ENCODE measurements at regions not wholly inside any gene's neighbourhood (a gene's known extent, or its start where the extent isn't known, plus 50 kb on each side); places are given as distances from the start of the nearest gene placed in this dataset.

DNA sequence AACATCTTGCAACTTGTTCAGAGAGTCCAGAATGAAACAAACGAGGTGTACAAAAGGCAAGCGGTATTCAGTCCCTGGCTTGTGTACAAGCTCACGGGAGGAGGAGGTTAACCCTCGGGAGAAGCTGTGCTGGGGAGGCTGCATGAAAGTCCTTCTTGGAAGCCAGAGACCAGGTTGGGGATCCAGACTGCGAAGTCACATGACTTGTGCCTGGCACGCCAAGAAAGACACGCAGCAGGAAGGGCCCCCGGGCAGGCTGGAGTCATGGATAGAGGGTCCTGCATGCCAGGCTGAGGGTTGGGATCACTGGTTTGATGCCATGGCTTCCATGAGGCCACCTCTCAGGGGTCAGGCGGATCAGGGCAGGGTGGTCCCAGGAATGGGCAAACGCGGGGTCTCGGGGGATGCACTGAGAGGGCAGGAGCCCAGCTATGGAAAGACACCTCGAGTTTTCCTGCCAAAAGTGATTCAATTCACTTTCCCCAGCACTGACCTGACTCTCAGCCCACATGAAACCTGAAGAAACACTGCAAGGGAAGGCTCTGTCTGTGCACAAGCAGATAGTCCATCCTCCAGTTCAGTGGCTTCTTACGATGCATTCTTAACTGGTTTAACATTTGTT, 79.4 kb downstream of the DLL1 start:
- Histone ChIP-seq H3K4me1 (ENCODE audit: insufficient read depth, low read length) (no peaks in the 10 kb centered on the region), H3K36me3 (ENCODE audit: insufficient read depth, low read length) (no peaks in the 10 kb centered on the region), H3K9ac (ENCODE audit: low read depth, low read length) (no peak overlapping the region), H3K27me3 (ENCODE audit: insufficient read depth, low read length) (no peaks in the 10 kb centered on the region), H3K9me3 (ENCODE audit: insufficient read depth, low read depth, low read length) (no peaks in the 10 kb centered on the region), H3K4me3 (ENCODE audit: low read length) (no peak overlapping the region), H3K27ac (ENCODE audit: low read depth, low read length) (no peak overlapping the region)
- WGBS: 94% methylated on average over 14 of the region's 14 CpGs

GRCh38 chr6:170210651-170211403, 80.1 kb downstream of the DLL1 start:
- H3K9ac ChIP-seq (ENCODE audit: low read depth, low read length): no peak overlapping the region
- H3K27me3 ChIP-seq (ENCODE audit: insufficient read depth, low read length): no peaks in the 10 kb centered on the region
- no peak overlapping the region for H3K27ac ChIP-seq (ENCODE audit: low read depth, low read length)
- H3K4me1 ChIP-seq (ENCODE audit: insufficient read depth, low read length): no peaks in the 10 kb centered on the region
- H3K36me3 ChIP-seq (ENCODE audit: insufficient read depth, low read length): no peaks in the 10 kb centered on the region
- WGBS: 83% methylated on average over 11 of the region's 11 CpGs
- no peaks in the 10 kb centered on the region for H3K9me3 ChIP-seq (ENCODE audit: insufficient read depth, low read depth, low read length)
- no peak overlapping the region for H3K4me3 ChIP-seq (ENCODE audit: low read length)

GRCh38 chr6:170210026-170210390, 80.9 kb downstream of the DLL1 start:
- no peaks in the 10 kb centered on the region for H3K36me3 ChIP-seq (ENCODE audit: insufficient read depth, low read length)
- H3K4me1 ChIP-seq (ENCODE audit: insufficient read depth, low read length): no peaks in the 10 kb centered on the region
- no peaks in the 10 kb centered on the region for H3K9me3 ChIP-seq (ENCODE audit: insufficient read depth, low read depth, low read length)
- H3K4me3 ChIP-seq (ENCODE audit: low read length): no peak overlapping the region
- H3K27me3 ChIP-seq (ENCODE audit: insufficient read depth, low read length): no peaks in the 10 kb centered on the region
- no peak overlapping the region for H3K9ac ChIP-seq (ENCODE audit: low read depth, low read length)
- H3K27ac ChIP-seq (ENCODE audit: low read depth, low read length): no peak overlapping the region
- 86% methylated on average over 20 of the region's 20 CpGs for WGBS

DNA sequence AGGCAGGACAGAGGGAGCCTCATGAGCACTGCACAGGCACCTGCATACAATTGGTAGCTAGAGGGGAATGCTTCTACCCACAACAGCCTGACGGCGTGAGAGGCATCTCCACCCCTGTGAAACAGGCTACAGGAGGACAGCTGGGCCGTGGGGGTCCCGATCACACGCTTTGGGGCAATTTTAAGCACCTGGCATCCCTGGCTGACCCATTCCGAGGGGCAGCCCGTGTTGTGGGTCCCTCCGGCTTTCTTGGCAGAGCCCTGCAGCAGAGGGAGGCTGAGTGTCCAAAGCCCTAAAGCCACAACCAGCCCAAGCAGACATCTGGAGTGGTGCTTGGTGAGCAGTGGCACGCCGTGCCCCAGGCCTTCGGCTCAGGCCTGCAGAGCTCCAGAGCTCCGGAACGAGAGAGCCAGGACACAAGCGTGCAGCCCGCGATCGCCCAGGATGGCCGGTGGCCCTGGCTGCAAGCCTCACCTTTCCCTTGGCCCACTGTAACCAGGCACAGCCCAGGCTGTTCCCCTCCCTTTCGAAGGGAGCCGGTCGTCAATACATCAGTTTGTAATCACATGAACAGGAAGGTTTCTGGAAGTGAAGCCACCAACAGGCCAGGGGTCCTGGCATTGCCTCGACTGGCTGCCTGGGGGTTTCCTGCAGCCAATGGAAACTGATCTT, 81.4 kb downstream of the DLL1 start:
- H3K4me3 ChIP-seq (ENCODE audit: low read length): no peak overlapping the region
- H3K9me3 ChIP-seq (ENCODE audit: insufficient read depth, low read depth, low read length): no peaks in the 10 kb centered on the region
- H3K27me3 ChIP-seq (ENCODE audit: insufficient read depth, low read length): no peaks in the 10 kb centered on the region
- H3K27ac ChIP-seq (ENCODE audit: low read depth, low read length): no peak overlapping the region
- H3K4me1 ChIP-seq (ENCODE audit: insufficient read depth, low read length): no peaks in the 10 kb centered on the region
- WGBS: 93% methylated on average over 22 of the region's 22 CpGs
- no peak overlapping the region for H3K9ac ChIP-seq (ENCODE audit: low read depth, low read length)
- H3K36me3 ChIP-seq (ENCODE audit: insufficient read depth, low read length): no peaks in the 10 kb centered on the region

- Histone ChIP-seq H3K27ac (ENCODE audit: low read depth, low read length) (no peak overlapping the region), H3K36me3 (ENCODE audit: insufficient read depth, low read length) (no peaks in the 10 kb centered on the region), H3K27me3 (ENCODE audit: insufficient read depth, low read length) (no peaks in the 10 kb centered on the region), H3K4me1 (ENCODE audit: insufficient read depth, low read length) (no peaks in the 10 kb centered on the region), H3K4me3 (ENCODE audit: low read length) (no peak overlapping the region), H3K9me3 (ENCODE audit: insufficient read depth, low read depth, low read length) (no peaks in the 10 kb centered on the region), H3K9ac (ENCODE audit: low read depth, low read length) (no peak overlapping the region)
- 96% methylated on average over 18 of the region's 18 CpGs for WGBS
Measured at GRCh38 chr6:170208651-170209353, 82.1 kb downstream of the DLL1 start.

- WGBS: 92% methylated on average over 15 of the region's 15 CpGs
- Histone ChIP-seq H3K27me3 (ENCODE audit: insufficient read depth, low read length) (no peaks in the 10 kb centered on the region), H3K9me3 (ENCODE audit: insufficient read depth, low read depth, low read length) (no peaks in the 10 kb centered on the region), H3K9ac (ENCODE audit: low read depth, low read length) (no peak overlapping the region), H3K4me3 (ENCODE audit: low read length) (no peak overlapping the region), H3K27ac (ENCODE audit: low read depth, low read length) (no peak overlapping the region), H3K36me3 (ENCODE audit: insufficient read depth, low read length) (no peaks in the 10 kb centered on the region), H3K4me1 (ENCODE audit: insufficient read depth, low read length) (no peaks in the 10 kb centered on the region)
Measured at GRCh38 chr6:170208182-170208601, 82.7 kb downstream of the DLL1 start.

- 91% methylated on average over 10 of the region's 10 CpGs for WGBS
- Histone ChIP-seq H3K27me3 (ENCODE audit: insufficient read depth, low read length) (no peaks in the 10 kb centered on the region), H3K27ac (ENCODE audit: low read depth, low read length) (no peak overlapping the region), H3K4me1 (ENCODE audit: insufficient read depth, low read length) (no peaks in the 10 kb centered on the region), H3K4me3 (ENCODE audit: low read length) (no peak overlapping the region), H3K9ac (ENCODE audit: low read depth, low read length) (no peak overlapping the region), H3K36me3 (ENCODE audit: insufficient read depth, low read length) (no peaks in the 10 kb centered on the region), H3K9me3 (ENCODE audit: insufficient read depth, low read depth, low read length) (no peaks in the 10 kb centered on the region)
Measured at GRCh38 chr6:170207586-170208181, 83.2 kb downstream of the DLL1 start.

DNA sequence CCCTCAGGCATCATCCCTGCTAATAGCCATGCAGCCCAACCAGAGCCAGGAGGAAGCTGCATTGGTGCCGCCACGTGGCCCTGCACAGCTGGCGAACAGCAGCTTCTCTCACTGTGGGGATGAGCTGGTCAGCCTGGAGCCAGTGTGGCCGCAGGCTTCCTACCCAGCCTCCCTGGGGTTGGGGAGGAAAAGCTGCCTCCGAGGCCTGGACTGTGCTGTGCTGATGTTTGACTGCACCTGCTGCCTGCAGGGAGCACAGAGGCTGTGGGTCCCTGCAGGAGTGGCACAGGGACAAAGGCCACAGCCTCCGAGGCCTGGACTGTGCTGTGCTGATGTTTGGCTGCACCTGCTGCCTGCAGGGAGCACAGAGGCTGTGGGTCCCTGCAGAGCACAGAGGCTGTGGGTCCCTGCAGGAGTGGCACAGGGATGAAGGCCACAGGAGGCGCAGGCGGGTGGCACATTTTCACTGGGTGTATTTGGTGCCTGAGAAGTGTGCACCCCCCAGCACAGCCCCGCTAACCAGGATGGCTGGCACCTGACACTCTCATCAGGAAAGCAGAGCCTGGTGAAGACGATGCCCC, 83.9 kb downstream of the DLL1 start:
- H3K9me3 ChIP-seq (ENCODE audit: insufficient read depth, low read depth, low read length): no peaks in the 10 kb centered on the region
- H3K4me3 ChIP-seq (ENCODE audit: low read length): no peak overlapping the region
- H3K36me3 ChIP-seq (ENCODE audit: insufficient read depth, low read length): no peaks in the 10 kb centered on the region
- 92% methylated on average over 10 of the region's 10 CpGs for WGBS
- H3K27ac ChIP-seq (ENCODE audit: low read depth, low read length): no peak overlapping the region
- no peaks in the 10 kb centered on the region for H3K27me3 ChIP-seq (ENCODE audit: insufficient read depth, low read length)
- no peak overlapping the region for H3K9ac ChIP-seq (ENCODE audit: low read depth, low read length)
- H3K4me1 ChIP-seq (ENCODE audit: insufficient read depth, low read length): no peaks in the 10 kb centered on the region

DNA sequence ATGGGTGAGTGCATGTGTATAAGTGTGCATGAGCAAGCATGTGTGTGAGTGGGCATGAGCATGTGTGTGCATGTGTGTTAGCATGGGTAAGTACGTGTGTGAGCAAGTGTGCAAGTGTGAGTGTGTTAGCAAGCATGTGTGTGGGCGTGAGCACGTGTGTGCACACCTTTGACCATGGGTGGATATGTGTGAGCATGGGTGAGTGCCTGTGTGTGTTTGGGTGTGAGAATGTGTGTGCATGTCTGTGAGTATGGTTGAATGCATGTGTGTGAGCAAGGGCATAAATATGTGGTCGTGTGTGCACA, 84.6 kb downstream of the DLL1 start:
- no peak overlapping the region for H3K27ac ChIP-seq (ENCODE audit: low read depth, low read length)

GRCh38 chr6:170205534-170206316, 85.2 kb downstream of the DLL1 start:
- Histone ChIP-seq H3K36me3 (ENCODE audit: insufficient read depth, low read length) (no peaks in the 10 kb centered on the region), H3K27me3 (ENCODE audit: insufficient read depth, low read length) (no peaks in the 10 kb centered on the region), H3K4me1 (ENCODE audit: insufficient read depth, low read length) (no peaks in the 10 kb centered on the region), H3K27ac (ENCODE audit: low read depth, low read length) (no peak overlapping the region), H3K4me3 (ENCODE audit: low read length) (no peak overlapping the region), H3K9me3 (ENCODE audit: insufficient read depth, low read depth, low read length) (no peaks in the 10 kb centered on the region), H3K9ac (ENCODE audit: low read depth, low read length) (no peak overlapping the region)
- WGBS: 88% methylated on average over 14 of the region's 14 CpGs

More for the DNA sequence above, 84.6 kb downstream of the DLL1 start:
- Histone ChIP-seq H3K9ac (ENCODE audit: low read depth, low read length) (no peak overlapping the region), H3K27me3 (ENCODE audit: insufficient read depth, low read length) (no peaks in the 10 kb centered on the region), H3K9me3 (ENCODE audit: insufficient read depth, low read depth, low read length) (no peaks in the 10 kb centered on the region), H3K36me3 (ENCODE audit: insufficient read depth, low read length) (no peaks in the 10 kb centered on the region), H3K4me1 (ENCODE audit: insufficient read depth, low read length) (no peaks in the 10 kb centered on the region), H3K4me3 (ENCODE audit: low read length) (no peak overlapping the region)
- WGBS: 95% methylated on average over 4 of the region's 4 CpGs

Data from HUES64 (cell line).